NCI-H1694 (cell line): ENCODE measurements at regions not wholly inside any gene's neighbourhood (a gene's known extent, or its start where the extent isn't known, plus 50 kb on each side); places are given as distances from the start of the nearest gene placed in this dataset.
A peak's percentile ranks its signal among the peaks of the same experiment; 100 is the strongest.
"Not testable (repeated sequence)": the region's sequence is repeated elsewhere in the genome, so short reads cannot be mapped to it uniquely, and the experiment has no call there.

Source experiments
- DNase-seq: peaks from one replicate; lab custom pipeline; 2025; lab: John Stamatoyannopoulos, UW

DNA sequence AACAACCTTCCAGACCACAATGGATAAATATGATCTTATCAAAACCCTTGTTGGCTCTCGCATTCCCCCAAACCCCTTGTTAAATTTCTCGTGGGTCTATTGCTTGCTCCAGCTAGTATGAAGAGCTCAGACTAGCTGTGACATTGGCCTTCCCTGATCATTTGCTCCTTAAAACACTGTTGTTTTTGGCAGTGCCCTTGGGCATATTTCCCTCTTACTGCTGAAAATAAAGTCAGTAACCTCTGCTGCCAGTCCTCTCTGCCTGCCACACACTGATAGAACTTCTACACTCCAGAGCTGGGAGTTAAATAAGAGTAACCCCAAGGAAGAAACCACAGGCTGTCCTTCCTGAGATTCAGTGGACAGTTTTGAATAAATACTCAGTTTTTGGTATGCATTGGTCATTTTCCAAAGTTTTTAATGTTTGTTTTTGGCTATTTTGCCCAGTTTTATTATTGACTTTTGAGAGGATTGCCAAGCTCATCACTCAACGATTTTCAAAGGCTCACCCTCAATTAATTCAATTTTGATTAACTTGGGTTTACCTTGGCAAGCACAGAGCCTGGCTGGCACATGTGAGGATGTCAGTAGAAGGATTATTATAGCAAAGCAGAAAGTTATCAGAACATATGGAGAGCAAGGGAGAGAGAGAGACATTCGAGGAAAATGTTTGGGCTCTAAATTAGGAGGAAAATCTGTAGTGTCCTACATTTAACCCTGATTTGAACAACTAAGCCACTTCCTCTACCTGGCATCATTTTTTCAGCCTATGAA lies 84.3 kb upstream of the SYN3 start:
- DNase-seq = no peak

- DNase-seq = no peak
Measured at GRCh38 chr22:33139937-33140336, 81.8 kb upstream of the SYN3 start.

GRCh38 chr22:33138333-33138732 lies 80.2 kb upstream of the SYN3 start:
- not testable (repeated sequence) for DNase-seq

GRCh38 chr22:33130473-33130872 lies 72.3 kb upstream of the SYN3 start:
- no peak for DNase-seq

DNA sequence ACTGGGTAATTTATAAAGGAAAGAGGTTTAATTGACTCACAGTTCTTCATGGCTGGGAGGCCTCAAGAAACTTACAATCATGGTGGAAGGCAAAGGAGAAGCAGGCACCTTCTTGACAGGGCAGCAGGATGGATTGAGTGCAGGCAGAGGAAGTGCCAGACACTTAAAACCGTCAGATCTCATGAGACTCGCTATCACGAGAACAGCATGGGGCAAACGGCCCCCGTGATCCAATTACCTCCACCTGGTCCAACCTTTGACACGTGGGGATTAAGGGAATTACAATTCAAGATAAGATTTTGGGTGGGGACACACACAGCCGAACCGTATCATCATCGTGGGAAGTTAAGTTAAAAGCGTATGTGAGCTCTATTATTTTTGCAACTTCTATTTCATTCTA lies 71.4 kb upstream of the SYN3 start:
- no peak for DNase-seq

DNA sequence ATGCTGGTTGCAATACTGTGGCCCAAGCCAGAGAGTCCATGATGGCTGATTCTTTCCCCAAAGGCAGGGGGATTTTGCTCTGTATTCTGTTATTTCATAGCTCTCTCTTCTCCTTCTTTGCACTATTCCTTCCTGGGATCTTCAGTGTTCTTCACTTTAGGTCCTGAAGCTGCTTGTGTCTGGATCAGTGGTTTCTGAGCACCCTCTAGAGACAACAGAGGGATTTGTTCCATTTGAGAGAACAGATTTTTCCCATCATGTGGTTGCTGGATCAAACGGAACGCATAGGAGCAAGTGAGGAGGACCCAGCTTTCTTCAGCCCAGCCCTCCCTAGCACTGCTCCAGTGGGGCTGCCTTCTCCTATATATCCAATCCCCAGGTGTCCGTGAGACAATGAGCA lies 68.7 kb upstream of the SYN3 start:
- no peak for DNase-seq

GRCh38 chr22:33124471-33124870 lies 66.3 kb upstream of the SYN3 start:
- DNase-seq = no peak

DNA sequence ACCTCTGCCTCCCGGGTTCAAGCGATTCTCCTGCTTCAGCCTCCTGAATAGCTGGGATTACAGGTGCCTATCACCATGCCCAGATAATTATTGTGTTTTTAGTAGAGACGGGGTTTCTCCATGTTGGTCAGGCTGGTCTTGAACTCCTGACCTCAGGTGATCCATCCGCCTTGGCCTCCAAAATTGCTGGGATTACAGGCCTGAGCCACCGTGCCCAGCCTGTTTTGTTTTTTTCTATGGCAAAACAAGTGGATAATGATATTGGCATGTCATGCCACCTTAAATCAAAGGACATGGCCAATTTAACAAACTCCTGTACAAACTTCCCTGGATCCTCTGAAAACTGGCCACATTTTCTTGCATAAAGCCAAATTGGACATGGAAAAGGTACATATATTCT lies 64.3 kb upstream of the SYN3 start:
- not testable (repeated sequence) for DNase-seq

DNA sequence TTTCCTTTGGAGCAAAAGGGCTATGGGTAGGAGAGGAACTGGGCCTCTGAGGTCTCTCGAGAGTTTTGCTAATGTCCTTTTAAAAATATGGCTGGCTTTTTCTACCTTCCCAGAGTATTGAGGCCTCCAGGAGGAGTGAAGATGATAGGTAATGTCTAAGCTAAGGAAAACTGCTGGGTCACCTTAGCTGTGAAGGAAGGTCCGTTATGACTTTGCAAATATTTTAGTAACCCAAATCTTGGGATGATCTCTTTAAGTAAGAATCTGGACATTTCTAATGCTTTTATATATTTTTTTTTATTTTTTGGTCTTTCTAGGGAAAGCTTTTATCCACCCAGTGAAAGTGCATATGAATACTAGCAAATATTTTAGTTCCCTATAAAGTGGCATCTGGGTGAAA lies 60.9 kb upstream of the SYN3 start:
- no peak for DNase-seq

DNA sequence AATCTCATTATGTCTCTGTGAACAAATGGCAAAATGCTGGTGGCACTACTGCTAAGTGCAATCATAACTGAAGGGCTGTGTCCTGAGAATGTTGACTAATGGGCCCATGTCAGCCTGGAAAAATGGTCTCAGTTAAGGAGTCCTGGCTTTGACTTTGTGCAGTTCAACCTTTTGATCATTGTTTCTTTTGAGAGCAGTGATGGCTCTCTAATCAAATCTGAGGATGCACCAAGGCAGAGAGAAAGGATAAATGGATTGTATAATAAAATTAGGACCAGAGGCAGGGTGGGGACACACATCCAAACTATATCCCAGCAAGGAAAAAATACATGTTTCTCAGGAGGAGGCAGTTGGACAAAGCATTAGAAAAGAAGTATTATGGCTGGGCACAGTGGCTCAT lies 59.6 kb upstream of the SYN3 start:
- no peak for DNase-seq

DNA sequence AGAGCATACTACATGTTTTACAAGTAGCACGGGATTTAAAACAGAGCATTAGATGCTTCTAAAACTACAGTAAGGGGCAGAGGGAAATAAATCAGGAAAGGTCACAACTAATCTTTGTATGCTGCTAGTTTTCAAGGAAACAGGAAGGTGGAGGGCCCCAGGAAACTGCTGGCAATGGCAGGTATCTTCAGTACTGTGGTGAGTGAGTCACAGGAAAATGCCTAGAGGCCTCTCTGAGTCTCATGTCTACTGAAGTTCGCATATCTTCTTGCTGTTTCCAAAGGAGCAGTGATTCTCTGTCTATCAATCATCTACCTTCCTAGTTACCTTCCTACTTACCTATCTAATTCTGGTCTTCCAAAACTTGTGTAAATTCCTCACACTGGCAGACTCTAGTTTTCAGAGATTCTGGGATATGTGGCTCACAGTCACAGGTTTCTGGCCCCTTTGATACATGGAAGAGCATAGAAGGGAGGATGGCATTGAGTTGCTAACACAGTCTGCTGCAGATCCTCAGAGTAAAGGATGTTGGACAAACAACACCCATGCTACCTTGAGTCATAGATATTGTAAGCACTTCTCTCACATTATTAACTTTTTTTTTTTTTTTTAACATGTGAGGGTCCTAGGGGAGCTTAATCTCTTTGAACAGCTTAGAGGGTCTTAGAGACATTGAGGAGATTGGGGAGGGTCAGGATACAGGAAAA lies 58.8 kb upstream of the SYN3 start:
- DNase-seq = no peak

DNA sequence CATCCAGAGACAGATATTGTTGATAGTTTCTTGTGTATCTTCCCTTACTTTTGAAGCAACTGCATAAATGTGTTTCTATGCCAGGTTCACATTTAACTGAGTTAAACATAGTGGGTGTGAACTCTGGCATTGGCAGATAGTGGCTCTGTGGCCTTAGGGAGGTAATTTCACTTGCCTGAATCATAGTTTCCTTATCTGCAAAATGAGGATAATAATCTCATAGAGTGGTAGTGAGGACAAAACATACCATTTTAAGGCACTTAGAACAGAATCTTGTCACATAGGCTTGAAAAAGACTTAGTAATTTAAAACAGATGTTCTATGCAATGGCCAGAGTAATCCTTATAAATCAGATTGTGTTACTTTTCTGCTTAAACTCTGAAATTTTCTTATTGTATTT lies 56.4 kb upstream of the SYN3 start:
- DNase-seq = no peak

GRCh38 chr22:33112580-33112979 lies 54.4 kb upstream of the SYN3 start:
- peak; percentile 26 for DNase-seq

GRCh38 chr22:33111491-33111890 lies 53.3 kb upstream of the SYN3 start:
- DNase-seq = no peak

- DNase-seq = peak; percentile 76
Measured at GRCh38 chr22:33110562-33111163, 52.5 kb upstream of the SYN3 start.

GRCh38 chr22:33109514-33110430 lies 51.6 kb upstream of the SYN3 start:
- peak; percentile 92 for DNase-seq

DNA sequence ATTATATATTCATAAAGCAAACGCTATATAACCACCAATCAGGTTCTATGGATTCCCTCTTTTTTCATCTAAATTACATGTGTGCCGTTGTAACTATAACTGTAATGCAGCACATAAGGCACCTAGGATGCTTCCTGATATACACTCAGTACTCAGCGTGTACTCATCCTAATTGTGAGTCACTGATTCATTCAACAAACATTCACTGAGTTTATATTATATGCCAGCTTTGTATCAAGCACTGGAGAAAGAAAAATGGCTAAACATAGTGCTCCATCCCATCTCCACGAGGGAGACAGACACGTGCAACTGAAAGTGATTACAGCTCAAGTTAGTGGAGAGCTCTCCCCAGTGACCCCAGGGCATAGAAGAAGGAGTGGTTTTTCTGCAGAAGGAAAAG lies 49.9 kb upstream of the SYN3 start:
- DNase-seq = no peak
